Smooth muscle cell (in vitro differentiated cells): ENCODE measurements at regions not wholly inside any gene's neighbourhood (a gene's known extent, or its start where the extent isn't known, plus 50 kb on each side); places are given as distances from the start of the nearest gene placed in this dataset.

Experiments used
- DNase-seq: peaks from one replicate; lab custom pipeline; 2025; ENCODE audit not compliant: unreplicated experiment; lab: John Stamatoyannopoulos, UW
- H2AFZ ChIP-seq: fragments of 200-600 bp; sonication (generic); 2 replicates; pipeline ENCODE4 v1.6.0; 2016; ENCODE audit warnings: antibody characterized with exemption, low read depth, mild to moderate bottlenecking
- H3F3A ChIP-seq: fragments of 200-600 bp; sonication (generic); 2 replicates; pipeline ENCODE4 v1.6.0; 2017; ENCODE audit warnings: antibody characterized with exemption, low read depth
- H3K27ac ChIP-seq: fragments of 200-600 bp; sonication (generic); 2 replicates; pipeline ENCODE4 v1.5.1; 2016; ENCODE audit warnings: low read depth, mild to moderate bottlenecking
- H3K27me3 ChIP-seq: fragments of 200-600 bp; sonication (generic); 2 replicates; pipeline ENCODE4 v1.6.1; 2016; ENCODE audit warnings: low read depth, mild to moderate bottlenecking
- H3K36me3 ChIP-seq: fragments of 200-600 bp; sonication (generic); 2 replicates; pipeline ENCODE4 v1.5.1; 2016; ENCODE audit warnings: low read depth
- H3K4me1 ChIP-seq: fragments of 200-600 bp; sonication (generic); 2 replicates; pipeline ENCODE4 v1.5.1; 2016; ENCODE audit warnings: low read depth
- H3K4me2 ChIP-seq: fragments of 200-600 bp; sonication (generic); 2 replicates; pipeline ENCODE4 v1.6.0; 2016; ENCODE audit warnings: mild to moderate bottlenecking
- H3K4me3 ChIP-seq: fragments of 200-600 bp; sonication (generic); 2 replicates; pipeline ENCODE4 v1.5.1; 2016; ENCODE audit warnings: mild to moderate bottlenecking
- H3K79me2 ChIP-seq: fragments of 200-600 bp; sonication (generic); 2 replicates; pipeline ENCODE4 v1.6.0; 2016; ENCODE audit warnings: low read depth, mild to moderate bottlenecking
- H3K9ac ChIP-seq: fragments of 200-600 bp; sonication (generic); 2 replicates; pipeline ENCODE4 v1.6.0; 2016; ENCODE audit warnings: low read depth
- H3K9me3 ChIP-seq: fragments of 200-600 bp; sonication (generic); replicated peaks from 2 replicates; pipeline ENCODE4 v1.5.1; 2016; ENCODE audit warnings: low read depth
- H4K20me1 ChIP-seq: fragments of 200-600 bp; sonication (generic); 2 replicates; pipeline ENCODE4 v1.6.0; 2016; ENCODE audit warnings: low read depth
- CTCF ChIP-seq: fragments of 200-600 bp; sonication (generic); IDR thresholded peaks from 2 replicates; pipeline ENCODE4 v1.5.1; 2017; ENCODE audit warnings: borderline replicate concordance, mild to moderate bottlenecking, antibody characterized with exemption; ENCODE audit not compliant: insufficient read depth, poor library complexity, severe bottlenecking
- WGBS: methylation state at CpG from one replicate; pipeline ENCODE4 v1.1.7; 2016; ENCODE audit warnings: low lambda C conversion rate; 5-methylcytosine and 5-hydroxymethylcytosine counted together

- Histone ChIP-seq H3F3A (peaks cover 32% of the 10 kb centered on the region), H3K9me3 (no peaks in the 10 kb centered on the region), H3K4me2 (peak overlapping the region; percentile 13), H3K79me2 (no peaks in the 10 kb centered on the region), H3K4me3 (no peak overlapping the region), H3K36me3 (no peaks in the 10 kb centered on the region), H2AFZ (no peak overlapping the region), H3K27me3 (no peaks in the 10 kb centered on the region), H3K9ac (no peak overlapping the region), H3K27ac (peak overlapping the region; percentile 41), H4K20me1 (no peaks in the 10 kb centered on the region), H3K4me1 (peaks cover 31% of the 10 kb centered on the region)
- no peak for TF ChIP-seq CTCF
- DNase-seq = no peak
- WGBS = 21% methylated on average over 4 of the region's 4 CpGs
Measured at GRCh38 chr4:128521648-128522111, 234.1 kb upstream of the PGRMC2 start.

- Histone ChIP-seq H3K36me3 (no peaks in the 10 kb centered on the region), H3K9me3 (no peaks in the 10 kb centered on the region), H3K79me2 (no peaks in the 10 kb centered on the region), H4K20me1 (no peaks in the 10 kb centered on the region), H3K4me1 (peaks cover 25% of the 10 kb centered on the region), H3K27me3 (no peaks in the 10 kb centered on the region), H2AFZ (no peak overlapping the region), H3F3A (peaks cover 35% of the 10 kb centered on the region), H3K4me2 (no peak overlapping the region), H3K27ac (peak overlapping the region; percentile 41), H3K4me3 (no peak overlapping the region), H3K9ac (no peak overlapping the region)
- no peak for TF ChIP-seq CTCF
- WGBS = 76% methylated on average over 2 of the region's 2 CpGs
- no peak for DNase-seq
Measured at GRCh38 chr4:128521156-128521555, 233.5 kb upstream of the PGRMC2 start.

GRCh38 chr4:128519163-128519830, 231.7 kb upstream of the PGRMC2 start:
- no peaks in the 10 kb centered on the region for H3K9me3 ChIP-seq
- TF ChIP-seq CTCF = no peak
- H3K4me2 ChIP-seq = no peak overlapping the region
- no peaks in the 10 kb centered on the region for H3K36me3 ChIP-seq
- no peak overlapping the region for H3K9ac ChIP-seq
- no peak overlapping the region for H3K4me3 ChIP-seq
- 91% methylated on average over 7 of the region's 7 CpGs for WGBS
- peaks cover 29% of the 10 kb centered on the region for H3F3A ChIP-seq
- H3K27ac ChIP-seq = no peak overlapping the region
- H3K4me1 ChIP-seq = peaks cover 18% of the 10 kb centered on the region
- H3K79me2 ChIP-seq = no peaks in the 10 kb centered on the region
- H3K27me3 ChIP-seq = no peaks in the 10 kb centered on the region
- H4K20me1 ChIP-seq = no peaks in the 10 kb centered on the region
- H2AFZ ChIP-seq = no peak overlapping the region
- DNase-seq = no peak
